Astrocyte (in vitro differentiated cells and primary cell): ENCODE measurements at regions not wholly inside any gene's neighbourhood (a gene's known extent, or its start where the extent isn't known, plus 50 kb on each side); places are given as distances from the start of the nearest gene placed in this dataset.

Experiments used
- DNase-seq: peaks from one replicate; pipeline ENCODE4 v3.0.0-alpha.2; 2010; ENCODE audit warnings: low read depth
- FAIRE-seq: peaks from 2 replicates; lab custom pipeline; 2011; peaks lifted over from hg19 to GRCh38; lab: Jason Lieb, UNC
- H2AFZ ChIP-seq: 2 replicates; pipeline ENCODE4 v1.6.0; 2012; ENCODE audit warnings: low read depth, low read length, inconsistent platforms
- H3K27ac ChIP-seq: 2 replicates; pipeline ENCODE4 v1.5.1; 2011; ENCODE audit warnings: low read depth, low read length, inconsistent platforms
- H3K27me3 ChIP-seq: 2 replicates; pipeline ENCODE4 v1.6.0; 2011; ENCODE audit warnings: low read length, inconsistent platforms; ENCODE audit not compliant: insufficient read depth
- H3K36me3 ChIP-seq: 2 replicates; pipeline ENCODE4 v1.5.1; 2011; ENCODE audit warnings: low read length, inconsistent platforms; ENCODE audit not compliant: insufficient read depth
- H3K4me1 ChIP-seq: 2 replicates; pipeline ENCODE4 v1.5.1; 2011; ENCODE audit warnings: low read length, inconsistent platforms; ENCODE audit not compliant: insufficient read depth
- H3K4me2 ChIP-seq: 2 replicates; pipeline ENCODE4 v1.6.0; 2012; ENCODE audit warnings: low read length, inconsistent platforms
- H3K4me3 ChIP-seq: 2 replicates; pipeline ENCODE4 v1.5.1; 2011; ENCODE audit warnings: low read depth, mild to moderate bottlenecking, low read length, inconsistent platforms; ENCODE audit not compliant: insufficient read depth
- H3K79me2 ChIP-seq: 2 replicates; pipeline ENCODE4 v1.6.0; 2012; ENCODE audit warnings: mild to moderate bottlenecking, low read length, inconsistent platforms; ENCODE audit not compliant: insufficient read depth
- H3K9ac ChIP-seq: 2 replicates; pipeline ENCODE4 v1.6.0; 2012; ENCODE audit warnings: mild to moderate bottlenecking, low read length, inconsistent platforms
- H3K9me3 ChIP-seq: 2 replicates; pipeline ENCODE4 v1.5.1; 2012; ENCODE audit warnings: low read depth, mild to moderate bottlenecking, low read length, inconsistent platforms; ENCODE audit not compliant: insufficient read depth
- H4K20me1 ChIP-seq: 2 replicates; pipeline ENCODE4 v1.6.0; 2012; ENCODE audit warnings: low read length, inconsistent platforms; ENCODE audit not compliant: insufficient read depth
- H3K27ac Mint-ChIP-seq: one replicate; pipeline ENCODE4 v1.8.0; 2021; ENCODE audit warnings: mild to moderate bottlenecking, mixed read lengths; ENCODE audit not compliant: unreplicated experiment
- H3K27me3 Mint-ChIP-seq: one replicate; pipeline ENCODE4 v1.8.0; 2021; ENCODE audit warnings: low read depth, mixed read lengths; ENCODE audit not compliant: unreplicated experiment
- H3K36me3 Mint-ChIP-seq: one replicate; pipeline ENCODE4 v1.8.0; 2021; ENCODE audit warnings: low read depth, mixed read lengths; ENCODE audit not compliant: unreplicated experiment
- H3K4me1 Mint-ChIP-seq: one replicate; pipeline ENCODE4 v1.8.0; 2021; ENCODE audit warnings: low read depth, mixed read lengths; ENCODE audit not compliant: unreplicated experiment
- H3K4me3 Mint-ChIP-seq: one replicate; pipeline ENCODE4 v1.8.0; 2021; ENCODE audit warnings: mild to moderate bottlenecking, moderate library complexity, mixed read lengths; ENCODE audit not compliant: unreplicated experiment
- H3K9me3 Mint-ChIP-seq: one replicate; pipeline ENCODE4 v1.8.0; 2021; ENCODE audit warnings: mild to moderate bottlenecking, mixed read lengths; ENCODE audit not compliant: unreplicated experiment
- CTCF ChIP-seq: IDR thresholded peaks from 2 replicates; pipeline ENCODE4 v1.5.1; 2011; ENCODE audit warnings: low read depth, mild to moderate bottlenecking, inconsistent platforms, low read length, moderate library complexity; ENCODE audit not compliant: insufficient read depth
- EZH2 ChIP-seq: IDR thresholded peaks from 2 replicates; pipeline ENCODE4 v1.6.1; 2012; ENCODE audit warnings: mild to moderate bottlenecking, low read length, inconsistent platforms; ENCODE audit not compliant: insufficient read depth

- Mint-ChIP-seq H3K4me1 (peaks cover 8% of the 10 kb centered on the region), H3K4me3 (no peak overlapping the region), H3K27me3 (no peaks in the 10 kb centered on the region), H3K36me3 (no peaks in the 10 kb centered on the region), H3K27ac (no peak overlapping the region), H3K9me3 (no peaks in the 10 kb centered on the region)
- DNase-seq (no peak), FAIRE-seq (no peak)
- Histone ChIP-seq H2AFZ (no peak overlapping the region), H3K4me3 (no peak overlapping the region), H3K27ac (no peak overlapping the region), H3K27me3 (no peaks in the 10 kb centered on the region), H4K20me1 (no peaks in the 10 kb centered on the region), H3K36me3 (no peaks in the 10 kb centered on the region), H3K9me3 (no peaks in the 10 kb centered on the region), H3K9ac (no peak overlapping the region), H3K79me2 (no peaks in the 10 kb centered on the region), H3K4me1 (no peaks in the 10 kb centered on the region), H3K4me2 (no peak overlapping the region)
- TF ChIP-seq CTCF (no peak), EZH2 (no peak)
Observed at GRCh38 chr14:29042551-29042950, 276.0 kb downstream of the FOXG1 start.

- H3K79me2 ChIP-seq = no peaks in the 10 kb centered on the region
- no peak overlapping the region for H3K4me3 Mint-ChIP-seq
- peaks cover 6% of the 10 kb centered on the region for H3K4me1 Mint-ChIP-seq
- no peak overlapping the region for H3K27ac ChIP-seq
- H3K36me3 Mint-ChIP-seq = no peaks in the 10 kb centered on the region
- no peak overlapping the region for H3K4me3 ChIP-seq
- FAIRE-seq (no peak), DNase-seq (no peak)
- no peaks in the 10 kb centered on the region for H3K27me3 ChIP-seq
- no peak overlapping the region for H3K9ac ChIP-seq
- H3K4me1 ChIP-seq = no peaks in the 10 kb centered on the region
- H3K36me3 ChIP-seq = no peaks in the 10 kb centered on the region
- no peak overlapping the region for H3K27ac Mint-ChIP-seq
- no peak overlapping the region for H2AFZ ChIP-seq
- H3K4me2 ChIP-seq = no peak overlapping the region
- TF ChIP-seq CTCF (no peak), EZH2 (no peak)
- H3K9me3 Mint-ChIP-seq = no peaks in the 10 kb centered on the region
- H3K9me3 ChIP-seq = no peaks in the 10 kb centered on the region
- H3K27me3 Mint-ChIP-seq = no peaks in the 10 kb centered on the region
- H4K20me1 ChIP-seq = no peaks in the 10 kb centered on the region
Observed at GRCh38 chr14:29043737-29044136, 277.1 kb downstream of the FOXG1 start.

- Histone ChIP-seq H3K27ac (no peak overlapping the region), H4K20me1 (no peaks in the 10 kb centered on the region), H3K27me3 (no peaks in the 10 kb centered on the region), H3K4me1 (no peaks in the 10 kb centered on the region), H3K9ac (no peak overlapping the region), H3K4me2 (no peak overlapping the region), H3K4me3 (no peak overlapping the region), H2AFZ (no peak overlapping the region), H3K79me2 (no peaks in the 10 kb centered on the region), H3K36me3 (no peaks in the 10 kb centered on the region), H3K9me3 (no peaks in the 10 kb centered on the region)
- H3K27ac Mint-ChIP-seq = no peak overlapping the region
- no peak for TF ChIP-seq CTCF
- H3K36me3 Mint-ChIP-seq = no peaks in the 10 kb centered on the region
- no peak overlapping the region for H3K4me3 Mint-ChIP-seq
- H3K27me3 Mint-ChIP-seq = no peaks in the 10 kb centered on the region
- DNase-seq (no peak), FAIRE-seq (no peak)
- H3K9me3 Mint-ChIP-seq = no peaks in the 10 kb centered on the region
- H3K4me1 Mint-ChIP-seq = no peaks in the 10 kb centered on the region
Observed at GRCh38 chr14:29045237-29045636, 278.6 kb downstream of the FOXG1 start.
